GOT3 (cell line): ENCODE measurements at regions not wholly inside any gene's neighbourhood (a gene's known extent, or its start where the extent isn't known, plus 50 kb on each side); places are given as distances from the start of the nearest gene placed in this dataset.
"Not testable (repeated sequence)": the region's sequence is repeated elsewhere in the genome, so short reads cannot be mapped to it uniquely, and the experiment has no call there.

Experiments used
- DNase-seq: peaks from one replicate; lab custom pipeline; 2025; ENCODE audit warnings: mixed read lengths; lab: John Stamatoyannopoulos, UW

DNA sequence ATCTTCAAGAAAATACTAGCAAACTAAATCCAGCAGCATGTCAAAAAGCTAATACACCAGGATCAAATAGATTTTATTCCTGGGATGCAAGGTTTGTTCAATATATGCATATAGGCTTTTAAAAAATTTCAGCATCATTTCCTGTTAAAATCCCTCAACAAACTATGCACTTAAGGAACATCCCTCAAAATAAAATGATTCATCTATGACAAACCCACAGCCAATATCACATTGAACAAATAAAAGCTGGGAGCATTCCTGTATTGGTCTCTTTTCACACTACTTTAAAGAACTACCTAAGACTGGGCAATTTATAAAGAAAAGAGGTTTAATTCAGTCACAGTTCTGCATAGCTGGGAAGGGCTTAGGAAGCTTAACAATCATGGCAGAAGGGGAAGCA, 726.7 kb downstream of the GRXCR1 start:
- DNase-seq, result no peak

DNA sequence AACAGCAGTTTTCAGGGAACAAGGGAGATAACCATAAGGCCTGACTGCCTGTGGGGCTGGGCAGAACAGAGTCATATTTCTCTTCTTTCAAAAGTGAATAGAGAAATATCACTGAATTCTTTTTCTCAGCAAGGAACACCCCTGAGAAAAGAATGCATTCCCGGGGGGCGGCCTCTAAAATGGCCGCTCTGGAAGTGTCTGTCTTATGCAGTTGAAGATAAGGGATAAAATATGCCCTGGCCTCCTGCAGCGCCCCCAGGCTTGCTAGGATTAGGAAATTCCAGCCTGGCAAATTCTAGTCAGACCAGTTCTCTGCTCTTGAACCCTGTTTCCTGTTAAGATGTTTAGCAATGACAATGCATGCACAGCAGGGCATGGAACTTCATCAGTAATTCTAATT, 745.4 kb downstream of the GRXCR1 start:
- DNase-seq, result not testable (repeated sequence)

DNA sequence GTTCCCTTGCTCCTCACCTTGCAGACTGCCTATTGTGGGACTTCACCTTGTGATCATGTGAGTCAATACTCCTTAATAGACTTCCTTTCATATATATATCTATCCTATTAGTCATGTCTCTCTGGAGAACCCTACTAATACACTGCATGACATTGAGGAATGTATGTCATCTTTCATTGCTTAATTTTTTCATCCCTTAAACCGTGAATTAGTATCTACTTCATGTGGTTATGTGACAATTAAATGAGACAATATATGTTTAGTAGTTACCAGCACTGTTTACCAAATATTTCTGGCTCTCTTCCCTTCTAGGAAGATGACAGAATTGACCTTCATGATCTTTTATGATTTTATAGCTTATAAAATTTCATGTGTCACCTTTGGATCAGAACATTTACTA, 759.5 kb downstream of the GRXCR1 start:
- no peak for DNase-seq

DNA sequence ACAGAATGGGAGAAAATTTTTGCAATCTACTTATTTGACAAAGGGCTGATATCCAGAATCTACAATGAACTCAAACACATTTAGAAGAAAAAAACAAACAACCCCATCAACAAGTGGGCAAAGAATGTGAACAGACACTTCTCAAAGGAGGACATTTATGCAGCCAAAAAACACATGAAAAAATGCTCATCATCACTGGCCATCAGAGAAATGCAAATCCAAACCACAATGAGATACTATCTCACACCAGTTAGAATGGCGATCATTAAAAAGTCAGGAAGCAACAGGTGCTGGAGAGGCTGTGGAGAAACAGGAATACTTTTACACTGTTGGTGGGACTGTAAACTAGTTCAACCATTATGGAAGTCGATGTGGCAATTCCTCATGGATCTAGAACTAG, 767.0 kb downstream of the GRXCR1 start:
- DNase-seq, result not testable (repeated sequence)

DNA sequence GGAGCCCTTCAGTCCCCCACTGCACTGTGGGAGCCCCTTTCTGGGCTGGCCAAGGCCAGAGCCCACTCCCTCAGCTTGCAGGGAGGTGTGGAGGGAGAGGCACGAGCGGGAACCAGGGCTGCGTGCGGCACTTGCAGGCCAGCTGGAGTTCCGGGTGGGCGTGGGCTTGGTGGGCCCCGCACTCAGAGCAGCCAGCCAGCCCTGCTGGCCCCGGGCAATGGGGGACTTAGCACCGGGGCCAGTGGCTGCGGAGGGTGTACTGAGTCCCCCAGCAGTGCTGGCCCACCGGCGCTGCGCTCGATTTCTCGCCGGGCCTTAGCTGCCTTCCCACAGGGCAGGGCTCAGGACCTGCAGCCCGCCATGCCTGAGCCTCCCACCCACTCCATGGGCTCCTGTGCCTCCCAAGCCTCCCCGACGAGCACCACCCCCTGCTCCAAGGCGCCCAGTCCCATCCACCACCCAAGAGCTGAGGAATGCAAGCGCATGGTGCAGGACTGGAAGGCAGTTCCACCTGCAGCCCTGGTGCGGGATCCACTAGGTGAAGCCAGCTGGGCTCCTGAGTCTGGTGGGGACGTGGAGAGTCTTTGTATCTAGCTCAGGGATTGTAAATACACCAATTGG, 776.2 kb downstream of the KCTD8 start:
- not testable (repeated sequence) for DNase-seq

DNA sequence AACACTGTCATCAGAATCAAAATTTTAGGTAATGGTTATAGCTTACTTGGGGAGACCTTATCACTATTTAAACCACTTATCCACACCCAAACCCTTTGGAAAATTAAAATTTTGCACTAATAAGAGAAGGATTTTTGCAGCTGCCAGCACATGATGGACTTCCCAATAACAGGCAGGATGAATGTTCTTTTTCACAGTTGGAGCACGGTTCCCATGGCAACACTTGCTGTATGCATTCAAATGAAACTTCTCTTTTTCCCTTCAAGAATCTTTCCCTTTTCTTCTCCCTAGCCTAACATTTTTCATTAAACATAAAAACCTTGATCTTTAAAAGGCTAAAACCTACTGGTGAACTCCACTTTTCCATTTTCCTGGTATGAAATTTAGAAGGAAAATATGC, 768.2 kb downstream of the KCTD8 start:
- DNase-seq, result no peak

DNA sequence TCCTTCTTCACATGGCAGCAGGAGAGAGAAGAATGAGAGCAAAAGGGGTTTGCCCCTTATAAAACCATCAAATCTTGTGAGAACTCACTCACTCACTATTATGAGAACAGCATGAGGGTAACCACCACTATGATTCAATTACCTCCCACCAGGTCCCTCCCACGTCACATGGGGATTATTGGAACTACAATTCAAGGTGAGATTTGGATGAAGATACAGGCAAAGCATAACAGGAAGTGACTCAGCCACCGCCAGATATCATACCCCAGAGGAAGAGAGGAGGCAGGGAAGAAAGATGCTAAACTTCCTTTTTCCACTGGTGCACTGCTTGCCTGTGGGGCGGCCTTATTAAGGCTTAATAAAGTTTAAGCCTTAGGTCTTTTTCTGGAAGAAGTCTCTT, 766.1 kb downstream of the KCTD8 start:
- no peak for DNase-seq

DNA sequence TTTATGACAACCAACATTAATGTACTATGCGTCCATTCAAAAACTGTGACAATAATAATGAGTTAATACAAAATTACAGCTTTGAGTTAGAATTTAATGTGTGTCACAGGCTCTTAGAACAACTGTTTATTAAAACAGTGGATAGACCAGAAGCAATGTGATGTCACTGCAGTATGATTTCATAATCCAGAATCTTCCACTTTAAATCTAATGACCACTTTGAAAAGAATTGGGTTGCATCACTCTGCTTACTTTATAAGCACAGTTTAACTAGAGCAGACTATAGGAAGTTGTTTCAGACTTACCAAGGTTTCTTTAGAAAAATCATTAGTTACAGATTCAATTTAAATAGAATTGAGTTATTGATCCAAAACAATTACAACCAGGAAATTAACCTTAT, 758.5 kb downstream of the KCTD8 start:
- no peak for DNase-seq

DNA sequence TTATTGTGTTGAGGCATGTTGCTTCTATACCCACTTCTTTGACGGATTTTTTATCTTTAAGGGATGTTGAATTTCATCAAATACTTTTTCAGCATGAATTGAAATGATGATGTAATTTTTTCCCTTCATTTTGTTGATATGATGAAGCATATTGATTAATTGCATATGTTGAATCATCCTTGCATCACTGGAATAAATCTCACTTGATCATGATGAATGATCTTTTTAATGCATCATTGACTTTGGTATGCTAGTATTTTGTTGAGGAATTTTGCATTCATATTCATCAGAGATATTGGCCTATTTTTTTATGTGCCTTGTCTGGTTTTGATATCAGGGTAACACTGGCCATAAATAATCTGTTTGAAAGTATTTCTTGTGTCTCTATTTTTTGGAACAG, 754.7 kb downstream of the KCTD8 start:
- DNase-seq, result no peak

DNA sequence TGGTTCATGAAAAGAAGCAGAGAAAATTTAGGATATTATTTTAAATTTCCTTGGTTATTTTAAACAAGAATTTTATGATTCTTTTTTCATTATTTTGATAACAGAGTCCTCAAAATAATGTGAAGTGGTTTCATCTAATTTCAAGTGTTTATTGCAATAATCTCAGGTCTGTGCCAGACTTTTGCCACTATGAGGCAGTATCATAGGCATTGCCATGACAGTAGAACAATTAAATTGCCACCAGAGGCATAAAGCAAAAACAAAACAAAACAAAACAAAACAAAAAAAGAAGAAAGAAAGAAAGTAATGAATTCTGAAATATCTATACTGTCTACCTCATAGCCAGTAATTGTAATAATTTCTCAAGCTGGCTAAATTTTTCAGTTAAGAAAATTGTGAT, 739.2 kb downstream of the KCTD8 start:
- DNase-seq, result no peak

DNA sequence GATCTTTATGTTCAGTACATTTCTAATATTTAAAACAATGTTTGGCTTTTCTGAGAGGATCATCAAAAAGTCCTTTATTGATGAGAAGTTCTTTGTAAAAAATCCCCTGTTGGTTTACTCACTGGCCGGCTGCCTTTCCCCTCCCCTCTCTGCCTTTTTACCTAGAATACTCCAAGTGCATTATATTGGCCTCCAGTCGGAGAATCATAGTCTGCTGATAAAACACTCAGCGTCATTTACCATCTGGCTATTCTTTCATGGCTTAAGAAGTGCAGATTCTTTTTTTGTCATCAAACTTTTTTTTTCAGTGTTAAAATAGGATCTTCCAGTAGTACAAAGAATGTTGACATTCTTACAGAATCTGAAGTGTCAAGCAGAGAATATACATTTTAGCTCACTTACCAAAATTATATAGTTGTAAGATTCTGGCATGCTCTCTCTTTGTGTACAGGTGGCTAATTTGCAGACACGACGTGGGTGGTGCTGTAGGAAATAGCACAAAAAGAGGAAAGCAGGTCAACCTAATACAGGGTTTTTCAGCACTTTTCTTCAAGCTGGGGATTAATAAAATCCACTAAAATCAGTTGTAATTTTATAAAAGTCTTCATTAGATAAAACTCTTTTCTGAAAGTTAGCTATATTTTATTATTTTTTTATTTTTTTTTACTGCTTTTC, 731.8 kb downstream of the KCTD8 start:
- DNase-seq, result no peak

DNA sequence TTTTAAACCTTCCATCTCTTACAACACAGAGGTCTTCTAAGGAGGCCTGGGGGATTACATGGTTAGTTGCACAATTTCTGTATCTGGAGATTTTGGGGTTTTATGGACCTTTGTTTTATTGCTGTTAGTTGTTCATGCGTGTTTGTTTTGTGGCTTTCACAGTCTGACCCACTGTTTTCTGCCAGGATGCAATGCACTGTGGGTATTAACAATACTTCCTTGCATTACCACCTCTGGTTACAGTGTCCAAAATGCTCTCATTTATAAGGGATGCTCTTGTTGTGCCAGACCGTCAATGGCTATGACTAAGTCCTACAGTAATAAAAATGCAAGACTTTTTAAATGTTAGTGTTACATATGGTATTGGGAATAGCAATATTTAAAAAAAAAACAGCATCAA, 730.2 kb downstream of the KCTD8 start:
- no peak for DNase-seq

DNA sequence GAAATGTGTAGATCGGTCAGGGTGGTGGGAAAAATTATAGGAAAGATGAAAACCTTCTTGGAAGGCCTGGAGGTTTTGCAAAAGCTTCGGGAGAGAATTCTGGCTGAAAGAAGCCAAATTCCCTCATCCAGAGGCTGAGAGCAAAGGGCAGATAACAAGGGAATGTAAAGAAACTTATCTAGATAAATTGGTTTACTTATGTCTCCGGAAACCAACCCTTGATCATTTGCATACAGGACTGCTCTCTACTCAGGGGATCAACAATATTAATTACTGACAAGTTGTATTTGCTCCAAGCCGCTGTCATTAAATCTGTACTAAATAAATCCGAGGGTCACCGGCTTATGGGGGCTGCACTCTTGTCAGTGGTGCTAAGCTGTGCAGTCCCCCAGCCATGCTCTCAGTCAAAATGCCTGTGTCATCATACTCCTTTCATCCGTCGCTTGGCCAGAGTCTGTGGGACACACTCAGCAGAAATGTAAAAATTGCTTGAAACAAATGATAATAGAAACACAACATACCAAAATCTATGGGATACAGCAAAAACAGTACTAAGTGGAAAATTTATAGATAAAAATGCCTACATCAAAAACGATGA, 715.7 kb downstream of the KCTD8 start:
- DNase-seq, result no peak

DNA sequence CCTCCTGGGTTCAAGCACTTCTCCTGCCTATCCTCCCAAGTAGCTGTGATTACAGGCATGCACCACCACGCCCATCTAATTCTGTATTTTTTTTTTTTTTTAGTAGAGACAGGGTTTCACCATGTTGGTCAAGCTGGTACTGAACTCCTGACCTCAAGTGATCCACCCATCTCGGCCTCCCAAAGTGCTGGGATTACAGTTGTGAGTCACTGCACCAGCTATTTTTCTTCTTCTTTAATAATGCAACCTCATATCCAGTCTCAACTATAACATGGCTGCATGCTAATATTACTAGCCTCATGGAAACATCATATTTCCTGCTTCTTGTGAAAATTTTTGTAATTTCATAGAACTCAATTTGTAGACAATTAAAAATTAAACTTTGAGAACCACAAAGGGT, 706.5 kb downstream of the KCTD8 start:
- no peak for DNase-seq

DNA sequence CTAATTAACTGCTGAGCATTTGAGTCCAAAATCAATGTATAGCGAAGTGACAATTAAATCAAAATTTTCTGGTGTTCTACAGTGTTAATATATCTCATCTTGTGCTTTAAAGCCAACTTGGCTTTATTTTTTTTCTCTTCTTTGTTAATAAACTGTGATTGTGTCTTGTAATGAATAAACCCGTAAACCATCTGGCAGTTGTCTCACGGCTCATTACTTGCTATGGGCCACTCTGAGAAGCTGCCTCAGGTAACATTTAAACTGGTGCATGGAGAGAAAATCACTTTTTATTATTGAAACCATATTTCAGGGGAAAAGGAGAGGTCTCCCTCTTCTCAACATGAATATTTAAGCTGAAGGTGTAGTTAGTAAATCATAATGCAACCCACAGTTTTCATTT, 694.0 kb downstream of the KCTD8 start:
- no peak for DNase-seq

DNA sequence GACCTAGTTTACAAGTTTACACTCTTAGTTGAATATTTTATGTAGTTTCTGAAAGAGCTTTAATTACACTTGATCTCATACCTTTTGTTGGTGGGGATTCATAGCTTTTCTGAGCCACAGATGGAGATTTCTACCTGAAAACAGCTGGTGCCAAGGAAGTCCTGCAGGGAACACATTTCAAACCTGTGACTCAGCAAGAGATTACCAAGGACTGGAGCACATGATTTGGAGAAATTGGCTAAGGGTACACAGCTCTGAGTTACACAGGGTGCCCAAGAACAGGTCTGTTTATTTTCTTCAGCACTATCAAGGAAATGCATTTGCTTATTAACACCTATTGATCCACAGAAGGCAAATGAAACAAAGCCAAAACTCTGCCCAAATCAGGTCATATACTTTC, 691.5 kb downstream of the KCTD8 start:
- no peak for DNase-seq

DNA sequence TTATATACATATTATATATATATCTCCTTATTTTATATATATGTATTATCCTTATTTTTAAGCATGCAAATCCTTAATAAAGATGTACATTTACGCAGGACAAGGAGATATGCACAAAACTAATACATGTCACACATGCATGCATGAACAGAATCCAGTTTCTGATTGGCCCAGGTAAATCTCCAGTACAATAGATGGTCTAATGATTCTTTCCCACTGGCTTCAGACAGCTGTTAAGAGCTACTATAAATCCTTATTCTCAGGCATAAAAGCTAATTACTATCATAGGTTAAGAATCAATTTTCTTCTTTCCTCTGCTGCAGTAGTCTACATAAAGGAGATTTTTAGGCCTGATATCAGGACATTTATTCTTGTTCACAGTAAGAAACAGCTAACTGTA, 689.8 kb downstream of the KCTD8 start:
- DNase-seq, result no peak

DNA sequence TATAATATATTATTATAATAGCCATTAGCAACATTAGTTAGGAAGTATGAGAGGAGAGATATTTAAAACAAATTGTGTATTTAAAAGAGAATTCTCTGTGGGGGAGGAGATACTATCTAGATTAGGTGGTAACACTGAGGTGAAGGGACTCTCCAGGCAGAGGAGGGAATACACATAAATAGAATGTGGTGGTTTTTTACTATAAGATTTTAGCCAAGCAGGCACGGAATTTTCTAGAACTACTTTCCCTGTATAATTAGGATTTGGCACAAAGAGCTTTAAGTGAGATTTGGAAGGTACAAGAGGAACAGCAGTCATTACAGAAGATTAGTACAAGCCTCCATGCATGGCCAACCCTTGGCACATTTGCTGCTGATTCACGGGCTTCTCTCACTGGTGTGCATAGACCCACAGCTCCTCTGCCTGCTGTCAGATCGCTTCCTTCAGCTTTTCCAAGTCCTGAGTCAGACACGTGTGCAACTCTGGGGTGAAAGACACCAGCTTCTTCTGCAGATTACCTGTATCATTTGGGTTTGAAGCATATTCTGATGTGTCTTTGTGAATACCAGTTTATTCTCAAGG, 685.5 kb downstream of the KCTD8 start:
- no peak for DNase-seq

DNA sequence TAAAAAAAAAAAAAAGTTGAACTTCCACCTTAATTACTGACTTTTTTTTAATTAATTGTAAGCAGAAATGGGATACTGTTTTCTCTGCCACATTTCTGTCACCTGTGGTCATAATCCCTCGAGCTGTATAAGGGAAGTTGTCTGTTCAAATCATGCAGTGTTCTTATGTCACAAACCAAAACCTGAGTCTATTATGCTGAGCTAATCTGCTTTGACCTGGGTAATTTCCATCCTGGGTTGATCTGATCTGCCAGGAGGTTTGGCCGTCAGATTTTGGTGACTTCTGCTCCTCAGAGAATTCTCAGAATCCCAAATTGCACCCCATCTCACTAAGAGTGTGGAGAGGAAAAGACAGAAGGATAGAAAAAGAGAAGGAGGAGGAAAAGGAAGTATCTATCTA, 683.1 kb downstream of the KCTD8 start:
- DNase-seq, result no peak

DNA sequence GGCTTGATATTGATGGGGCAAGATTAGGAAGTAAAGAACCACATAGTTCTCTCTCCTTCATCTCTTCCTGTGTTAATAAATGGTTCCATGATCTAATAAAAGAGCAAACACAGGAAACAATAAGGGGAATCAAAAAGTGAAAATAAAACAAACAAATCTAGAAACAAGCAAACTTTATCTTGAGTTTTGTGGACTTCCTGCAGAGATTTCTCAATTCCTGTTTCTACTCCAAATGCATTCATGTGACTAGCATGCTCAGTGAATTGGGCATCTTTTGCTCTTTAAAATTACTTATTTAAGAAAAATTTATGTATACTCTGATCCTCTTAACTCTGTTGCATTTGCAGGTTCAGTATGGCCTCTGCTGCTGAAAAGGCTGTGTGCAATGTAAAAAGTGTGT, 682.0 kb downstream of the KCTD8 start:
- no peak for DNase-seq

DNA sequence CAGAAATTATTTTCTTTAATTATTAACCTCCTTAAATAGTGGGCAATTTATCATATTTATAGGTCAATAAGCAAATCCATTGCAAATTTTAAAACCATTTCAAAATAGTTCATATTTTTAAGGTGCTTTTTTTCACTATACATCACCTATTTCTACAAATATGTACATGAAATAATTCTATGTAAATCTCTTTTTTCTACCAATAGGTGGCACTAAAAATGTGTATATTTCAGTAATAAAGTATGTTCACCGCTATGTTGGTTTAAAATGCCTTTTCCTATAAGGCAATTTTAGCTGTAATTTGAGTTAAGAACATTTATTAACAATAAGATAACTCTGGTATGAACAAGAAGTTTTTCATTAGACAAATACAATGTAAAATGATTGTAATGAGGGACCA, 672.2 kb downstream of the KCTD8 start:
- no peak for DNase-seq

DNA sequence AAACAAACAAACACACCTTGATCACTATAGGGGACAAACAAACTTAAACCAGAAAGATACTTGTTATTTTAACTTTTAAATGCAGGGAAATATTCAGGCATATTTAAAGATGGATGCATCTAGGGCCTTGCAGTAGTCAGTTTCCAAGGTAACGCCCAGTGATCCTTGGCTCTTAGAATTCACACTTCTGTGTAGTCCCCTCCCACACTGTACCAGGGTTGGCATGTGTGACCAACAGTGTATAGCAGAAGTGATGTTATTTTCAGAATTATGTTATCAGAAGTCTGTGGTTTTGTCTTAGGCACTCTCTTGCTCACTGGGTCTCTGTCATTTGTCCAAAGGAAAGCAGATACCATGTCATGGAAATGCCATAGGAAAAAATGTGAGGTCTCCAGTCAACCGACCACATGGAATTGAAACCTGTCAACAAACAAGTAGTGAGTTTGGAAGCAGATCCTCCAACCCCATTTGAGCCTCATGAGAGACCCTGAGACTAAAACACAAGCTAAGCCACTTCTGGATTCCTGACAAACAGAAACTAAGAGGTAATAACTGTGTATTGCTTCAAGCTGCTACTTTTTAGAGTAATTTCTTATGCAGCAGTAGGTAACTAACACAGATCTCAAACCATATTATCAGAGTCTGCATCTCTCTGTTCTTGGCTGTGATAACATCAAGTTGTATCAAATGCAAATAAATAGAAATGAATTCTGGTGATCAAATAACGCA, 670.3 kb downstream of the KCTD8 start:
- DNase-seq, result no peak

DNA sequence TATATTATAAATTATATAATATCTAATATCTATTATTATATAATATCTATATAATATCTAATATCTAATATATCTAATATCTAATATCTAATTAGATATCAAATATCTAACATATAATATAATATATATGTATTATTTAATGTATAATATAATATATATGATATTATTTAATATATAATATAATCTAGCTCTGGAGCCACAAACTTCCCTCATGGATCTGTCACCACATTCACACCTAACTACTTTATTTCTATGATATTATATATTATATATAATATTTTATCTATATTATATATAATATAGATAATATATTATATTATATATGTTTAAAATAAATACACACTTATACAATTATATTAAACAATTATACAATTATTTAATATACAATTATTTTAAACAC, 667.5 kb downstream of the KCTD8 start:
- no peak for DNase-seq
